HT-29 (cell line): ENCODE measurements at regions not wholly inside any gene's neighbourhood (a gene's known extent, or its start where the extent isn't known, plus 50 kb on each side); places are given as distances from the start of the nearest gene placed in this dataset.
"Not testable (repeated sequence)": the region's sequence is repeated elsewhere in the genome, so short reads cannot be mapped to it uniquely, and the experiment has no call there.

Source experiments
- DNase-seq: peaks from one replicate; pipeline ENCODE4 v3.0.0-alpha.2; 2015; ENCODE audit warnings: low spot score

- not testable (repeated sequence) for DNase-seq
These were observed 162.2 kb upstream of the PTPN20 start for GRCh38 chr10:46749003-46749402.

- not testable (repeated sequence) for DNase-seq
These were observed 161.8 kb upstream of the PTPN20 start for GRCh38 chr10:46749470-46749869.

GRCh38 chr10:46753763-46754162 is 157.5 kb upstream of the PTPN20 start:
- not testable (repeated sequence) for DNase-seq

GRCh38 chr10:46761471-46761870 is 149.8 kb upstream of the PTPN20 start:
- not testable (repeated sequence) for DNase-seq

GRCh38 chr10:46768515-46769291 is 142.5 kb upstream of the PTPN20 start:
- not testable (repeated sequence) for DNase-seq

- not testable (repeated sequence) for DNase-seq
These were observed 137.9 kb upstream of the PTPN20 start for GRCh38 chr10:46773178-46773896.

DNA sequence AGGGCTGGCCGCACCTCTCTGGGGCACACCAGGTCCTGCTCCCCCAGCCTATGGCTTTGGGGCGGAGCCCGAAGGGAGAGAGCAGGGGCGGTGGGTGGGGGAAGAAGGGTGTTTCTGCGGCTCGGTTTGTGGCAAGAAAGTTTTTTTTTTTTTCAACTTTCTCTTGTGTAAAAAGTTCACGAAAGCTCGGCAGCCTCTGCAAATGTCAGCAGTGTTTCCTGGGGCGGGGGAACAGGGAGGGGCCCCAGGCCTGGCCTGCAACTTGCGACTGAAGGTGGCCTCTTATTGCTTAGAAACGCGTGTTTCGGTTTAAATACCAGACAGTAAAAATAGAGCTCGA is 137.4 kb upstream of the PTPN20 start:
- DNase-seq: not testable (repeated sequence)

DNA sequence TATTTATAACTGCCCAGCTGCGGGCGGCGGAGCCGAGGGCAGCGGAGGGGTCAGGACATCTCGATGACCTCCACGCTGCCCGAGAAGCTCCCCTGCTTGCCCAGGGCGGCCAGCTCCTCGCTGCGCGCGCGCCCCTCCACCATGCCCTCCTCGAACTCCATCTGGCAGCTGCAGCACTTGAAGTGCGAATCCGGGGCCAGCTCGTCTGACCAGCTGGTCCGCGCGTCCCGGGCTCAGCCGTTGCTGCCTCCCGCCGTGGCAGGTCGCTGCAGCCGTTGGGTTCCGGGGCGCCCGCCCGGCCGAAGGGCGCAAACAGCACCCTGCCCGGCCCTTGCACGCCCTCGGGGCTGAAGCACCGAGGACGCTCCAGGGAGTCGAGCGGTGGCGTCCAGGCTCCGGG is 136.9 kb upstream of the PTPN20 start:
- DNase-seq: not testable (repeated sequence)

DNA sequence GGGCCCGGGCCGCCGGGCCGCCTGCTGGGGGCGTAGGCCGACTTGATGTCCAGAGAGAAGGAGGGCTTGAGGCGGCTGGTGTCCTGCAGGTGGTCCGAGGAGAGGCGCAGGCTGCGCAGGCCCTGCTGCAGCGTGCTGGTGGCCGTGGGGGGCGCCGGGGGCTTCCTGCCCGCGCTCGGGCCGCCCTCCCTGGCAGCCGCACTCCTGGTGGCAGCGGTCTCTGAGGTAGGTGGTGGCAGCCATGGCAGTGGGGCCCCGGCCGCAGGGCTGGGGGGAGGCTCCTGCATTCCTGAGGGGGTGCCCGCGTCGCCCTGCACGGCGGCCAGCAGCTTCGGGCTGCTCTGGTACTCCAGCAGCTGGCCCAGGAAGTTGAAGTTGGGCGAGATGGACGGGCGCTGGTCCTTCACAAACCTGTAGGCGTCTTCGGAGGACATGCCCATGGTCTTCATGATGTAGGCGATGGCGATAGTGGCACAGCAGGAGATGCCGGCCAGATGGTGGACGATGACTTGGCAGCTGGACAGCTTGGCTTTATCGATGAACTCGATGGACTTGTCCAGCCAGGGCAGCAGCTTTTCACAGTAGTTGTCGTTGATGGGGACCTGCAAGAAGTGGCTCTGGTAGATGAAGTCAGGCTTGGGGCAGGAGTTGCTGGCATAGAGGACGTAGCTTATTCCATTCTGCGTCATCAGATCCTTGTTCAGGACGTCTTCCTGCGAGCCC is 136.1 kb upstream of the PTPN20 start:
- DNase-seq: not testable (repeated sequence)

GRCh38 chr10:46775668-46776059 is 135.6 kb upstream of the PTPN20 start:
- not testable (repeated sequence) for DNase-seq

DNA sequence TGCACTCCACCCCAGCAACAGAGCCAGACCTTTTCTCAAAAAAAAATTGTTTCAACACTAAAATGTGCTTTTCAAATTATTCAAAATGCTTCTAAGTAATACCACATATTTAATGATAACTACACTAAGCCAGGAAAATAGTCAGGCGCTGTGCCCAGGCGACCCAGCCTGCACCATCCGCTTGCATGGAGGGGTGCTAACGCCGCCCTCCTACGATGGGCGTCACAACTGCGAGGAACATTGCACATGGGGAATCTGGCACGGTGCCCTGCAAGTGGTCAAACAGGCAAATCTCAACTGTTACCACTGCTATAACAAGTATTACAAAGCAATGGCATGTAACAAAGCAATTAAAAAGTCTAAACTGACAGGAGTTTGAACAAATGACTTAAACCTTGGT is 131.7 kb upstream of the PTPN20 start:
- peak; percentile 46 for DNase-seq

- not testable (repeated sequence) for DNase-seq
These were observed 131.1 kb upstream of the PTPN20 start for GRCh38 chr10:46780164-46780563.

DNA sequence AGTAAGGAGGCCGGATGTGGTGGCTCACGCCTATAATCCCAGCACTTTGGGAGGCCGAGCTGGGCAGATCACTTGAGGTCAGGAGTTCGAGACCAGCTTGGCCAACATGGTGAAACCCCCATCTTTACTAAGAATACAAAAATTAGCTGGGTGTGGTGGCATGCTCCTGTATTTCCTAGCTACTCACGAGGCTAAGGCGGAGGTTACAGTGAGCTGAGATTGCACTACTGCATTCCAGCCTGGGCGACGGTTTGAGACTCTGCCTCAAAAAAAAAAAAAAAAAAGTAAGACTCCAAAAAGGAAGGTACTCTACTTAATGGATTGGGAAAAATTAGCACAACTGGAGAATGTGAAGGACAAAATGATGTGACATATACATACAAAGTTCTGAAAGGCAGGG is 130.2 kb upstream of the PTPN20 start:
- not testable (repeated sequence) for DNase-seq

DNA sequence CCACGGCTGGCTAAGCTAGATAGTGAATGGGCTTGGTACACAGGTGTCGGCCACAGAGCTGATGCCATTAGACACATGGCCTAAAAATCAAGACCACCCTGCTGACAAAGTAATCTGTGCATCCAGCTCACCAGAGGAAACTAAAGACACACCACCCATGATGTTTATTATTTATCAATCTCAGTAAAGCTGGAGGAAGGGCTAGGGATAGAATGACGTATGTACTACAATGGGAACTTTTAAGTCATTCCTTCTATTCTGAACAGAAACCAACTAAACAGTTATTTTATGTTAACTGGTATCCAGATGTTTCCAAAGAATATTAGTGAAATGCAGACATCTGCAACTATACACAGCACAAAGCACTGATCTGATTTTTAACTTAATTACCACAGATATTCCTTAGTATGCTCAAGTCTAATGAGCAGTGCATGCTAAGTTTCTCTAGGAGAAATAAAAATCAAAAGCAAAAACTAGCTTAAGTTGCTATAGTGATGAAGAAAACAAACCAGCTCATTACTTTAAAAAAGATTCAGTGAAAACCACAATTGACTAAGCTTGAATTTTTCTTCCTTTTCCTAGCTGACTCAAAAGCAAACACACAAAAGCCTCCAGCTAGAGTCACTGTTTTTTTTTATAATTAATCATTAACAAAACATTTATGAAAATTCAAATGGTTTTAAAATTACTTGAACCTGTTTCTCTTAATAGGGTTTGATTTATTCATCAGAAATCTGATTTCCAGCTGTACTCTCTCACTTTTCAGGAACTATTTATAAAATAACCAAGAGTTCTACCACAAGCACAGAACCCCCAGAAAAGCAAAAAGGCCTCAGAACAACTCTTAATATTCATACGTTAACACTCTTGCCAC is 129.0 kb upstream of the PTPN20 start:
- peak; percentile 2 for DNase-seq

GRCh38 chr10:46784665-46785064 is 126.6 kb upstream of the PTPN20 start:
- DNase-seq: not testable (repeated sequence)

- DNase-seq: not testable (repeated sequence)
These were observed 125.1 kb upstream of the PTPN20 start for GRCh38 chr10:46786125-46786517.

DNA sequence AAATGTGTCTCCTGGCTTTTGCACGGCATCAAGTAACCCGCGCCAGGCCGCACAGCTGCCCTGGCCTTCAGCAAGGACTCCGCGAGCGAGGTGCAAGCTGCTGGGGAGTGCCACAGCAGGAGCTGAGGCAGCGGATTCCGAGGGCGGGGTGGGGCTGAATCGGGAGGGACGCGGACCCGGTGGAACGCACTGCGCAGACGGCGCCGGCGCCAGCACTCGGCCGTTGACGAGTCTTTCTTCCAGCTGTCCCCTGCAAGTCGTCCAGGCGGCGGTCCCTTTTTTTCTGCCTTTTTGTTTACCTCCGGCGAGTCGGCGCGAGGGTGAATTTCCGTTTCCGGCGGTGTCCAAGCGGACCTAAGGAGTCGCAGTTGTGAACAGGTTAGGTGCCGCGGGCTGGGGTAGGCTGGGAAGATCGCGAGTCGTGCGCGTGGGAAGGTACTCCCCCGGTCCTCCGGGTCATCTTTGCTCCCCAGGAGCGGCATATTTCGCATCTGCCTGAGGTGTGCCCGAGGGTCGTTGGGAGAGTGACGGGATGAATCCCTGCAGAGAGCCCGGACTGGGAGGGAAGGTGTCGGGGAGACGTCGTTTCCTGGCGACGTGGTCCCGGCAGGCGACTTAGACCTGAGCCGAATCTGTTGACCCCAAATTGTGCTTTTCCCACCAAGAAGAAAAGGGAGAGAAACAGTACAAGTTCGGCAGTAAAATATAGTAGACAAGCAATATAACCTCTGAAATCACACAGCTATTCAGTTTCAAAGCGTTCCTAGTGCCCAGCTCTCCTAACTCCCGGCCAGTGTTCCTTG is 124.5 kb upstream of the PTPN20 start:
- peak; percentile 70 for DNase-seq

- DNase-seq: peak; percentile 50
These were observed 124.0 kb upstream of the PTPN20 start for GRCh38 chr10:46787321-46787615.

GRCh38 chr10:46792657-46793357 is 118.4 kb upstream of the PTPN20 start:
- not testable (repeated sequence) for DNase-seq

DNA sequence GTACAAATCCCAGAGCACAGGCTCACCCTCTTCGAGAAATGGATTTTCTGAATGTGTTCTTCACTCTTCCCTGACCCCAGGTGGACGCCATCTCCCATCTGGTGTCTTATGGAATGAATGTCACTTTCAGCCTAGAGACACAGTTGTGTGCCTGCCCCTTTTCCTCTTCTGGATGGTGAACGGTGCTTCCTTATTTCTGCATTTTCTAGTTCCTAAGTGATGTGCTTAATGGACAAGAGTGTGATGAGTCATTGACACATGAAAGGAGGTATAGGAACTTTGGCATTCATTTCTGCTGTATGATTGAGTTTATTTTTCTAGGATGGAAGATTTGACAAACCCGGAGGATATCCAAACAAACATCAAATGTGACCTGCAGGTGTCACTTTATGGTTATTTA is 114.9 kb upstream of the PTPN20 start:
- DNase-seq: not testable (repeated sequence)
